Left ventricle myocardium inferior (tissue), 1 donor: ENCODE measurements at regions not wholly inside any gene's neighbourhood (a gene's known extent, or its start where the extent isn't known, plus 50 kb on each side); places are given as distances from the start of the nearest gene placed in this dataset.
A peak's percentile ranks its signal among the peaks of the same experiment; 100 is the strongest.

Experiments used
- DNase-seq: peaks from one replicate; pipeline ENCODE4 v3.0.0-alpha.2; 2020
- H3K27ac ChIP-seq: fragments of 200-600 bp; replicated peaks from 2 replicates; pipeline ENCODE4 v1.8.0; 2021
- H3K27me3 ChIP-seq: fragments of 200-600 bp; 2 replicates; pipeline ENCODE4 v1.8.0; 2021; ENCODE audit warnings: low read depth
- H3K36me3 ChIP-seq: fragments of 200-600 bp; 2 replicates; pipeline ENCODE4 v1.8.0; 2021
- H3K4me1 ChIP-seq: fragments of 200-600 bp; 2 replicates; pipeline ENCODE4 v1.8.0; 2021
- H3K4me3 ChIP-seq: fragments of 200-600 bp; 2 replicates; pipeline ENCODE4 v1.8.0; 2021; ENCODE audit warnings: mild to moderate bottlenecking, moderate library complexity
- H3K9me3 ChIP-seq: fragments of 200-600 bp; replicated peaks from 2 replicates; pipeline ENCODE4 v1.8.0; 2021
- CTCF ChIP-seq: fragments of 200-600 bp; IDR thresholded peaks from 2 replicates; pipeline ENCODE4 v1.8.0; 2021; ENCODE audit warnings: antibody characterized with exemption, mild to moderate bottlenecking, borderline replicate concordance
- intact Hi-C: fragments of 100-400 bp; cut with micrococcal nuclease; formaldehyde crosslinking; loops from one replicate; pipeline ENCODE4 v1.11.0; 2022
- donor health status: DM: no; HTN: yes; CAD: no; lungs with severe emphysema.

- intact Hi-C loops = no loop called here
- peaks cover 9% of the 10 kb centered on the region for H3K9me3 ChIP-seq
- no peak for TF ChIP-seq CTCF
- DNase-seq = peak; percentile 11
- peaks cover 57% of the 10 kb centered on the region for H3K27me3 ChIP-seq
- no peaks in the 10 kb centered on the region for H3K36me3 ChIP-seq
- H3K4me1 ChIP-seq = peaks cover 7% of the 10 kb centered on the region
- no peak overlapping the region for H3K27ac ChIP-seq
- H3K4me3 ChIP-seq = no peak overlapping the region
Measured at GRCh38 chr18:79597831-79598632, 81.6 kb upstream of the CTDP1 start.

- no peaks in the 10 kb centered on the region for H3K36me3 ChIP-seq
- peaks cover 2% of the 10 kb centered on the region for H3K9me3 ChIP-seq
- intact Hi-C loops = no loop called here
- no peak overlapping the region for H3K27ac ChIP-seq
- H3K27me3 ChIP-seq = peaks cover 56% of the 10 kb centered on the region
- H3K4me3 ChIP-seq = no peak overlapping the region
- no peak for TF ChIP-seq CTCF
- DNase-seq = no peak
- H3K4me1 ChIP-seq = peaks cover 12% of the 10 kb centered on the region
Measured at GRCh38 chr18:79598633-79599175, 80.9 kb upstream of the CTDP1 start.

GRCh38 chr18:79599441-79599931, 80.1 kb upstream of the CTDP1 start:
- H3K4me1 ChIP-seq = peaks cover 12% of the 10 kb centered on the region
- no peaks in the 10 kb centered on the region for H3K36me3 ChIP-seq
- H3K9me3 ChIP-seq = no peaks in the 10 kb centered on the region
- no peak for TF ChIP-seq CTCF
- H3K27me3 ChIP-seq = peaks cover 52% of the 10 kb centered on the region
- DNase-seq = peak; percentile 12
- no peak overlapping the region for H3K27ac ChIP-seq
- H3K4me3 ChIP-seq = no peak overlapping the region
- intact Hi-C loops = no loop called here

- peak; percentile 10 for DNase-seq
- H3K36me3 ChIP-seq = no peaks in the 10 kb centered on the region
- no peak overlapping the region for H3K27ac ChIP-seq
- no peak for TF ChIP-seq CTCF
- H3K4me1 ChIP-seq = peaks cover 12% of the 10 kb centered on the region
- H3K27me3 ChIP-seq = peaks cover 48% of the 10 kb centered on the region
- no peaks in the 10 kb centered on the region for H3K9me3 ChIP-seq
- no peak overlapping the region for H3K4me3 ChIP-seq
- intact Hi-C loops = no loop called here
Measured at GRCh38 chr18:79600141-79600540, 79.5 kb upstream of the CTDP1 start.

GRCh38 chr18:79600596-79600995, 79.0 kb upstream of the CTDP1 start:
- no peak overlapping the region for H3K4me3 ChIP-seq
- no peak overlapping the region for H3K27ac ChIP-seq
- TF ChIP-seq CTCF = no peak
- H3K36me3 ChIP-seq = no peaks in the 10 kb centered on the region
- no peaks in the 10 kb centered on the region for H3K9me3 ChIP-seq
- H3K27me3 ChIP-seq = peaks cover 47% of the 10 kb centered on the region
- intact Hi-C loops = no loop called here
- DNase-seq = no peak
- peaks cover 12% of the 10 kb centered on the region for H3K4me1 ChIP-seq
